GM21381 (cell line): ENCODE measurements at regions not wholly inside any gene's neighbourhood (a gene's known extent, or its start where the extent isn't known, plus 50 kb on each side); places are given as distances from the start of the nearest gene placed in this dataset.

Experiments
- ATAC-seq: cut with Tn5 transposase; IDR thresholded peaks from one replicate; pipeline ENCODE4 v1.9.1; 2021; ENCODE audit warnings: mild to moderate bottlenecking, moderate library complexity; ENCODE audit not compliant: unreplicated experiment

DNA sequence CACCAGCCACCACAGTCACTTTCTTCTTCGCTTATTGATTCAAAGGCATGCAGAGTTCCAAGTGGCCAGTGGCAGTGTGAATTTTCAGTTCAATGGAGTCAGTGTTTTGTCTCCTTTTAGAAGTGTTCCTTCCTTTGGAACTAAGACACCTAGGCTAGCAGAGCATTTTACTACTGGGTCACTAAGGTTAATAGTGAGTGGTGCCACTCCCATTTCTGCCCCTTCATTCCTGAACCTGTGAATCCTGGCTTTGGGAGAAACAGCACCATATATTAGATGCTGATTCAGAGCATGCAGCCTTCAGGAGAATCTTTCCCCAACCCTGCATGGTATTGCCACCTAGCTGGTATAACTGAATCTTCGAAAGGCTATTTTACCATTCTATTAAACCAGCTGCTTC, 312.7 kb downstream of the HRH4 start:
- no peak for ATAC-seq

GRCh38 chr18:24776019-24776418, 315.6 kb downstream of the HRH4 start:
- ATAC-seq = no peak

GRCh38 chr18:24778810-24779418, 318.5 kb downstream of the HRH4 start:
- no peak for ATAC-seq

DNA sequence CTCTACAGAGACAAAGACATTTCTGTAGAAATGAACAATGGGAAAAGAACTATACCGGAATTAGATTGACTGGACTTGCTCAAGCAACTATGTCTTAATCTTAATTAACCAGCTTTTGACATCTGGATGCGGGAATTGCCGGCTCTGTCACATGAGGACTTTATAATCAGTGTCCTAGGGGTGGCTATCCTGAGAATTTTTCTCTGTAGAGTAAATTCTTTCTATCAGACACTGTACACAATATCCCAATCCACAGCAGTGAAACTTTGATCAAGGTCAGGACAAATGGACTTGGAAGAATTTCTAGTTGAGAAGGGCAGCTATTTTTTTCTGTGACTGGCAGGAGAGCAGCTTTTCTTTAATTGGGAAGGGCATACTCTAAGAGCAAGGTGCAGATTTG, 322.1 kb downstream of the HRH4 start:
- ATAC-seq = no peak

DNA sequence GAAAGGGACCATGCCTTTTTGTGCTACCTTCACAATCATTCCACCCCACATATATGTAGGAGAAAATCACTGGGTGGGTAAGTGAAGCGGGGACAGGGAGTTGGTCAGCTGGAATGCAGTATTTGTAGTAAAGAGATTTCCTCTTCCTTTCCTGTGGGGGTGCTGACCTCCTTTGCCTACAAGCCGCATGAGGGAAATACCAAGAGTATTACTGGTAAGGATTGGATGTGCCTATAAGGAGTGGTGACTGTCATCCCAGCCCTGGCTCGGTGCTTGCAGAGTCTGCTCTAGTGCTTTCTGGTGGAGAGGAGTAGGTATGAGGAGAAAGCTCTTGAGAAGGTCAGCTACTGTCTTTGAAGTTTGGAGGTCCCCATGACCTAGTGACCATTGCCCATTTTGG, 324.6 kb downstream of the HRH4 start:
- no peak for ATAC-seq

DNA sequence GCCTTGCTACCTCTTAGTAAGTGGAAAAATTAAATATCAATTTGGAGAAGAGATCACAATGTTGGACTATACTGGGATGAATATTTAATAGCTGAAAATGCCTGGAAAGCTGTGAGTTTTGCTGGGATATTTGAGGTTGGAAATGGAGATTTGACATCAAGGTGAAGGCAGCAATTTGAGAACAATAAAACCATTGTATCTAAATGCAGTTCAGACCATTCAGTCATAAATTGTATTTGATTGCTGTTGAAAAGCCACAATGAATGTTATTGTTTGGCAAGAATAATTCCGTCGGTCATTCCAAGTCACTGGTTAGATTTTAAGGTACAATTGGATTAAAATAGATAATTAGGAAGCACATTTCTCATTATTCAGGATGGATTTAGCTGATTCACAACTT, 325.6 kb downstream of the HRH4 start:
- no peak for ATAC-seq

DNA sequence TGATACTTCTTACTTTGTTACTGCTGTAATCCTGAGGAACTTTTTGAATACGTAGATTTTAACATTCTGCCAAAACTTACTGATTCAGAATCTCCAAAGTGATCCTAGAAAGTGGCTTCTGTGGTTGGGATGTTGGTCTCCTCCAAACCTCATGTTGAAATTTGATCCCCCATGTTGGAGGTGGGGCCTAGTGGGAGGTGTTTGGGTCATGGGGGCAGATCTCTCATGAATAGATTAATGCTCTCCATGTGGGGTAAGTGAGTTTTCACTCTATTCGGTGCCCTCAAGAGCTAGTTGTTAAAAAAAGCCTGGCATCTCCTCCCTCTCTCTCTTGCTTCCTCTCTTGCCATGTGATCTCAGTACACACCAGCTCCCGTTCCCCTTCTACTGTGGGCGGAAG, 329.9 kb downstream of the HRH4 start:
- ATAC-seq = no peak

- ATAC-seq = no peak
Measured at GRCh38 chr18:24791751-24792545, 331.5 kb downstream of the HRH4 start.

DNA sequence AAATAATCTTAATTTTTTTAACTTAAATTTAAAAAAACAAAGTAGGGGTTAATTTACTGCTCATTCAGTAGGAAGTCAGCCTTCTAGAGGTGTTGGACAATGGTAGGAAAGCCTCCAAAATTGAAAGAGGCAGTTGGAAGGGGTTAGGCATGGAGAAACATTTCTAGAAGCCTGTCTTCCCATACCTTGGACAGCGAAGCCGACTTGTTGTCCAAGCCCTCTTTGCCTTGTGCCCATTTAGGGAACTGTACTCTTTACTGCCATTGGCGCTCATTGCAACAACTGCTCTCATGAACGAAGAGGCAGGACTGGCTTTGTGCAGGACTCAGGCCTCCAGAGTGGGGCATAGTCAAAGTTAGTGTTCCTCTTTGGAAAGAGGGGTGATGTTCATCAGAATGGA, 333.3 kb downstream of the HRH4 start:
- no peak for ATAC-seq

GRCh38 chr18:24795129-24795528, 334.7 kb downstream of the HRH4 start:
- ATAC-seq = no peak

- ATAC-seq = no peak
Measured at GRCh38 chr18:24797981-24798380, 337.5 kb downstream of the HRH4 start.

DNA sequence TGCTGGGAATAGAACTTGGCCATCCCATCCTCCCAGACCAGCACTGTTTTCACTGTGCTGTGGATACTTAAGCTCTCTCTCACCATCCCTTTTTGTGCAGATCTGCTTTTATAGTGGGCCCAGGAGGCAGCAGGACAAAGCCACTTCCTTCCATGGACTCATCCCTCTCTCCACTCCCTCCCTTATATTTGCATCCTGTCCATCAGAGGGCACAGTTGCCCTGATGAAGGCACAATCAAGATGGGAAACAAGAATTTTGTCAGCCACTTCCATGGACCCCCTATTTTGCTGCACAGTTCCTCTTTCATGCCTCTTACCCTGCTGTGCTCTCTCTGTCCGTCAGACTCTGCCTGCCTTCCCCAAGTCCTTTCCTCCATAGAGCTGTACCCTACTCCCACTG, 338.7 kb downstream of the HRH4 start:
- no peak for ATAC-seq

DNA sequence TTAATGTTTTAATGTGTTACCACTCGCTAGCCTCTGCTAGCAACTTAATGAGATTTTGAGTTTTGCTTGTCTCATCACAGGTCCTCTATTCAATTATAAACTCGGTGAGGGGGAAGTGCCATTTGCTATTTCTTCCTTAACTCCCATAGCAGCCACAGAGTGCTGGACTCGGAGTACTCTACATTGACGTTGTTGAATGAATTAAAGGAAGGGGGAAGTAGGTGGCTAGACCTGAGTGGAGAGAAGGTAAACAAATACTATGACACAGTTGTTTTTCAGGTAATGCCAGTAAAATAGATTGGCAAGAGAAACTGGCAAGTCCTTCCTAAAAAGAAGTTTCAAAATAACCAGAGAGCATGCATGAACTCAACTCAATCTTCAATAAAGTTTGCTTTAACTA, 339.3 kb downstream of the HRH4 start:
- ATAC-seq = no peak

- no peak for ATAC-seq
Measured at GRCh38 chr18:24801001-24801400, 340.6 kb downstream of the HRH4 start.

- no peak for ATAC-seq
Measured at GRCh38 chr18:24802456-24802855, 342.0 kb downstream of the HRH4 start.

DNA sequence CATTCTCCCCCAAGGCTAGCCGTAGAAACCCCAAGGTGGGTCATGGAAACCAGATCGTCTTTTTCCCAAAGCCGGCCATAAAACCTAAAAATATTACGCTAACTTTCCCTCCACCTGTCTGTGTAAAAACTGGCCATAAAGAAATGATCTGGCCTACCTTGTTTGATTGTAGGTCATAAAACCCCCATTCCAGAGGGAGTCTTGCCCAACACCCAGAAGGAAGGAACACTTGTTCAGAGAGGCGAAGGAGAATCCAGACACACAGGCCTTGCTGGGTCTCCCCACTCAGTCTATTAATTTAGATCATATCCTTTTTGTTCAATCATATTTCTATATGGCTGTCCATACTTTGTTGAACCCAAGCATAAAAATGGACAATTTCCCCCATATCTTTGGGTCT, 344.7 kb downstream of the HRH4 start:
- ATAC-seq = no peak

- no peak for ATAC-seq
Measured at GRCh38 chr18:24809173-24809950, 348.9 kb downstream of the HRH4 start.

- ATAC-seq = no peak
Measured at GRCh38 chr18:24810561-24811305, 350.3 kb downstream of the HRH4 start.

- no peak for ATAC-seq
Measured at GRCh38 chr18:24811950-24812681, 351.7 kb downstream of the HRH4 start.

- no peak for ATAC-seq
Measured at GRCh38 chr18:24814521-24814920, 354.1 kb downstream of the HRH4 start.

DNA sequence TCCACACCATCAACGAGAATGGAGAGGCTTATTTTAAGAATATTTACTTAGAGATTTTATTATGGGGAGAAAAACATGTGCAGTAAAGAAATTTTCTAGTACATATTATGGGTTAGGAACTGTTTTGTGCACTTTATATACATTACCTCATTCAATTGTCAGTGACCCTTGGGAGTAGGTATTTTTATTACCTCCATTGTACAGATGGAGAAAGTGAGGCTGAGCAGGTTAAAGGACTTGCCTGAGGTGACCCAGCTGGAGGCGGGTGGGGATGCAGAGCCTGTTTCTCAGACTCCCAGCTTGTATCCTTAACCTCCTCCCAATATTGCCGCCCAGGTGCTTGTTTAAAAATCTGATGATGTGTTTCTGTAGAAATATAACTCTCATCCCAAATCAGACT, 356.7 kb downstream of the HRH4 start:
- no peak for ATAC-seq
